ENCODE measurements at regions not wholly inside any gene's neighbourhood (a gene's known extent, or its start where the extent isn't known, plus 50 kb on each side); places are given as distances from the start of the nearest gene placed in this dataset.

- H3K4me3 Mint-ChIP-seq = no peak overlapping the region
- no CpG with 5 or more reads among the region's 2 CpGs for WGBS (ENCODE audit: extremely low coverage, insufficient read length, low lambda C conversion rate)
- Histone ChIP-seq H4K91ac (ENCODE audit: insufficient read length, low read depth, low read length) (no peak overlapping the region), H3K23me2 (ENCODE audit: insufficient read length, low read depth, low read length, poor library complexity, severe bottlenecking) (no peaks in the 10 kb centered on the region), H3T11ph (ENCODE audit: low read length) (no peak overlapping the region), H3K56ac (ENCODE audit: insufficient read length, low read depth, low read length) (no peak overlapping the region), H2BK12ac (ENCODE audit: insufficient read length, low read depth, low read length) (no peak overlapping the region), H3K9me3 (ENCODE audit: control insufficient read depth, low read depth, low read length) (no peaks in the 10 kb centered on the region), H3K4me1 (ENCODE audit: insufficient read depth, low read length) (no peaks in the 10 kb centered on the region), H3K23ac (ENCODE audit: insufficient read length, low read depth, low read length) (no peak overlapping the region), H3K4me2 (ENCODE audit: insufficient read depth, insufficient read length, low read length) (no peak overlapping the region), H2AFZ (ENCODE audit: low read length) (no peak overlapping the region), H3K79me2 (ENCODE audit: insufficient read depth, low read length) (no peaks in the 10 kb centered on the region), H4K20me1 (ENCODE audit: control insufficient read depth, insufficient read depth, insufficient read length) (no peaks in the 10 kb centered on the region), H3K79me1 (ENCODE audit: insufficient read depth, low read depth, low read length, poor library complexity, severe bottlenecking) (no peaks in the 10 kb centered on the region), H4K8ac (replicated peaks; ENCODE audit: insufficient read length, low read depth, low read length) (no peak overlapping the region), H4K5ac (ENCODE audit: insufficient read length, low read depth, low read length) (no peak overlapping the region), H3K27ac (ENCODE audit: insufficient read length, low read depth, low read length) (no peak overlapping the region), H3K18ac (ENCODE audit: insufficient read length, low read depth, low read length) (no peak overlapping the region), H2AK5ac (ENCODE audit: insufficient read length, low read length) (no peak overlapping the region), H3K14ac (ENCODE audit: insufficient read depth, low read length) (no peak overlapping the region), H2BK5ac (ENCODE audit: insufficient read length, low read length) (no peak overlapping the region), H3K4ac (ENCODE audit: low read depth, low read length) (no peak overlapping the region), H3K9ac (ENCODE audit: extremely low read depth, insufficient read length, low read length) (no peak overlapping the region), H2BK120ac (ENCODE audit: low read depth, low read length, poor library complexity, severe bottlenecking) (no peak overlapping the region), H2BK20ac (ENCODE audit: low read depth, low read length, poor library complexity, severe bottlenecking) (no peak overlapping the region), H3K27me3 (ENCODE audit: insufficient read depth, low read length) (no peaks in the 10 kb centered on the region), H2BK15ac (ENCODE audit: low read depth, low read length) (no peak overlapping the region)
- H3K9me3 Mint-ChIP-seq = no peaks in the 10 kb centered on the region
- DNase-seq = no peak
- H3K27ac Mint-ChIP-seq = no peak overlapping the region
- H3K27me3 Mint-ChIP-seq (ENCODE audit: low read depth) = no peaks in the 10 kb centered on the region
- H3K4me1 Mint-ChIP-seq = no peaks in the 10 kb centered on the region
- H3K36me3 Mint-ChIP-seq (ENCODE audit: insufficient read depth in 1 of 3, low read depth in 3 of 3) = no peaks in the 10 kb centered on the region
- no peak for TF ChIP-seq CTCF (conservative IDR thresholded peaks at IDR 0.05)
These were observed 438.1 kb downstream of the TLL1 start for GRCh38 chr4:166311169-166311568.
